SU-DHL-6 (cell line): ENCODE measurements at regions not wholly inside any gene's neighbourhood (a gene's known extent, or its start where the extent isn't known, plus 50 kb on each side); places are given as distances from the start of the nearest gene placed in this dataset.

Experiments
- CTCF ChIP-seq: fragments of 200-600 bp; sonication (generic); IDR thresholded peaks from one replicate; pipeline ENCODE4 v1.5.1; 2017; ENCODE audit warnings: antibody characterized with exemption, mild to moderate bottlenecking, low read length, moderate library complexity; ENCODE audit not compliant: insufficient read depth, poor library complexity, severe bottlenecking
- EZH2phosphoT487 ChIP-seq: fragments of 200-600 bp; sonication (generic), shearing (Covaris generic); conservative IDR thresholded peaks from 2 replicates; pipeline ENCODE4 v1.6.1; 2018; ENCODE audit warnings: mild to moderate bottlenecking, antibody characterized with exemption, low read length, moderate library complexity, mixed read lengths

GRCh38 chr4:126267689-126268088 lies 952.9 kb downstream of the FAT4 start:
- no peak for TF ChIP-seq CTCF
- TF ChIP-seq EZH2phosphoT487 = no peak
